Neural cell (in vitro differentiated cells): ENCODE measurements at regions not wholly inside any gene's neighbourhood (a gene's known extent, or its start where the extent isn't known, plus 50 kb on each side); places are given as distances from the start of the nearest gene placed in this dataset.

Experiments
- H2AFZ ChIP-seq: fragments of 200-600, 300-800 bp; sonication (generic), shearing (Covaris generic); 2 replicates; pipeline ENCODE4 v1.6.0; 2014; ENCODE audit warnings: low read depth, mild to moderate bottlenecking, antibody characterized with exemption, low read length, moderate library complexity
- H3F3A ChIP-seq: fragments of 200-600 bp; shearing (Covaris generic); 2 replicates; pipeline ENCODE4 v1.6.1; 2016; ENCODE audit warnings: mild to moderate bottlenecking, moderate library complexity, mixed read lengths, antibody characterized with exemption, low read length; ENCODE audit not compliant: insufficient read depth, poor library complexity, severe bottlenecking
- H3K27ac ChIP-seq: fragments of 200-600, 300-800 bp; sonication (generic), shearing (Covaris generic); 2 replicates; pipeline ENCODE4 v1.5.1; 2014; ENCODE audit warnings: mild to moderate bottlenecking, low read length, moderate library complexity
- H3K27me3 ChIP-seq: fragments of 300-800, 200-600 bp; sonication (generic), shearing (Covaris generic); 2 replicates; pipeline ENCODE4 v1.6.0; 2014; ENCODE audit warnings: mild to moderate bottlenecking, low read depth, low read length, moderate library complexity; ENCODE audit not compliant: insufficient read depth
- H3K36me3 ChIP-seq: fragments of 300-800, 200-600 bp; sonication (generic), shearing (Covaris generic); 2 replicates; pipeline ENCODE4 v1.5.1; 2014; ENCODE audit warnings: mild to moderate bottlenecking, antibody characterized with exemption, low read length, moderate library complexity; ENCODE audit not compliant: insufficient read depth
- H3K4me2 ChIP-seq: fragments of 300-800, 200-600 bp; sonication (generic), shearing (Covaris generic); 2 replicates; pipeline ENCODE4 v1.6.0; 2014; ENCODE audit warnings: mild to moderate bottlenecking, low read length
- H3K4me3 ChIP-seq: fragments of 300-800, 200-600 bp; sonication (generic), shearing (Covaris generic); 2 replicates; pipeline ENCODE4 v1.5.1; 2014; ENCODE audit warnings: mild to moderate bottlenecking, low read length, moderate library complexity
- H3K79me2 ChIP-seq: fragments of 200-600 bp; shearing (Covaris generic); replicated peaks from 2 replicates; pipeline ENCODE4 v1.6.0; 2014; ENCODE audit warnings: mild to moderate bottlenecking, low read length, moderate library complexity; ENCODE audit not compliant: insufficient read depth
- H3K9ac ChIP-seq: fragments of 300-800, 200-600 bp; sonication (generic), shearing (Covaris generic); 2 replicates; pipeline ENCODE4 v1.6.1; 2016; ENCODE audit warnings: mild to moderate bottlenecking, low read length, mixed read lengths
- H3K9me2 ChIP-seq: fragments of 200-600 bp; shearing (Covaris generic); 2 replicates; pipeline ENCODE4 v1.6.1; 2016; ENCODE audit warnings: mild to moderate bottlenecking, low read length, mixed read lengths; ENCODE audit not compliant: insufficient read depth
- H3K9me3 ChIP-seq: fragments of 200-600, 300-800 bp; sonication (generic), shearing (Covaris generic); 2 replicates; pipeline ENCODE4 v1.6.1; 2016; ENCODE audit warnings: mild to moderate bottlenecking, mixed run types, low read length, moderate library complexity, mixed read lengths
- H4K20me1 ChIP-seq: fragments of 200-600 bp; shearing (Covaris generic); 2 replicates; pipeline ENCODE4 v1.6.1; 2016; ENCODE audit warnings: mild to moderate bottlenecking, mixed run types; ENCODE audit not compliant: insufficient read depth
- CTCF ChIP-seq: fragments of 450-650 bp; IDR thresholded peaks from 2 replicates; pipeline ENCODE4 v1.5.1; 2014; ENCODE audit warnings: antibody characterized with exemption, mild to moderate bottlenecking, moderate library complexity; ENCODE audit not compliant: poor library complexity, severe bottlenecking
- EP300 ChIP-seq: fragments of 450-650 bp; conservative IDR thresholded peaks from 2 replicates; pipeline ENCODE4 v1.6.1; 2014; ENCODE audit warnings: antibody characterized with exemption, mild to moderate bottlenecking, moderate library complexity; ENCODE audit not compliant: poor library complexity, severe bottlenecking
- EZH2 ChIP-seq: fragments of 200-600, 300-800 bp; shearing (Covaris generic), sonication (generic); IDR thresholded peaks from 2 replicates; pipeline ENCODE4 v1.6.1; 2014; ENCODE audit warnings: antibody characterized with exemption, low read length, borderline replicate concordance, mild to moderate bottlenecking; ENCODE audit not compliant: insufficient read depth, poor library complexity, severe bottlenecking
- MXI1 ChIP-seq: fragments of 450-650 bp; conservative IDR thresholded peaks from 2 replicates; pipeline ENCODE4 v1.6.1; 2014; ENCODE audit warnings: antibody characterized with exemption, mild to moderate bottlenecking; ENCODE audit not compliant: poor library complexity, severe bottlenecking
- POLR2AphosphoS5 ChIP-seq: IDR thresholded peaks from 2 replicates; pipeline ENCODE4 v1.6.1; 2012
- RAD21 ChIP-seq: fragments of 450-650 bp; conservative IDR thresholded peaks from 2 replicates; pipeline ENCODE4 v1.6.1; 2014; ENCODE audit warnings: antibody characterized with exemption, mild to moderate bottlenecking, moderate library complexity
- REST ChIP-seq: IDR thresholded peaks from 2 replicates; pipeline ENCODE4 v1.6.1; 2012; ENCODE audit warnings: borderline replicate concordance
- SMC3 ChIP-seq: fragments of 450-650 bp; conservative IDR thresholded peaks from 2 replicates; pipeline ENCODE4 v1.6.1; 2014; ENCODE audit warnings: antibody characterized with exemption, mild to moderate bottlenecking, moderate library complexity; ENCODE audit not compliant: poor library complexity
- TAF1 ChIP-seq: IDR thresholded peaks from 2 replicates; pipeline ENCODE4 v1.6.1; 2012; ENCODE audit warnings: low read depth

GRCh38 chr2:193294371-193294770, 1099.6 kb upstream of the TMEFF2 start:
- no peak for TF ChIP-seq MXI1
- no peak for TF ChIP-seq EP300
- no peak for TF ChIP-seq TAF1
- no peak for TF ChIP-seq CTCF
- no peak for TF ChIP-seq POLR2AphosphoS5
- TF ChIP-seq RAD21, result no peak
- no peak for TF ChIP-seq REST
- no peak for TF ChIP-seq SMC3
- TF ChIP-seq EZH2, result no peak
- no peak overlapping the region for H3K27ac ChIP-seq
- H3F3A ChIP-seq, result no peaks in the 10 kb centered on the region
- no peak overlapping the region for H3K4me3 ChIP-seq
- no peaks in the 10 kb centered on the region for H4K20me1 ChIP-seq
- H3K9me2 ChIP-seq, result no peaks in the 10 kb centered on the region
- no peak overlapping the region for H3K4me2 ChIP-seq
- no peak overlapping the region for H2AFZ ChIP-seq
- H3K79me2 ChIP-seq, result no peaks in the 10 kb centered on the region
- no peaks in the 10 kb centered on the region for H3K36me3 ChIP-seq
- H3K9ac ChIP-seq, result no peak overlapping the region
- H3K27me3 ChIP-seq, result no peaks in the 10 kb centered on the region
- H3K9me3 ChIP-seq, result no peaks in the 10 kb centered on the region

GRCh38 chr2:193279361-193279760, 1084.6 kb upstream of the TMEFF2 start:
- H3K27me3 ChIP-seq, result no peaks in the 10 kb centered on the region
- H4K20me1 ChIP-seq, result no peaks in the 10 kb centered on the region
- H3K9ac ChIP-seq, result no peak overlapping the region
- H3K36me3 ChIP-seq, result no peaks in the 10 kb centered on the region
- H3K4me3 ChIP-seq, result no peak overlapping the region
- H3K79me2 ChIP-seq, result no peaks in the 10 kb centered on the region
- H3K27ac ChIP-seq, result no peak overlapping the region
- no peaks in the 10 kb centered on the region for H3K9me3 ChIP-seq
- TF ChIP-seq CTCF, result no peak
- TF ChIP-seq RAD21, result no peak
- TF ChIP-seq MXI1, result no peak
- no peak for TF ChIP-seq EP300
- no peak for TF ChIP-seq SMC3
- no peak for TF ChIP-seq EZH2
- TF ChIP-seq REST, result no peak
- no peak for TF ChIP-seq TAF1
- no peak for TF ChIP-seq POLR2AphosphoS5
- H3K4me2 ChIP-seq, result no peak overlapping the region
- no peak overlapping the region for H2AFZ ChIP-seq
- no peaks in the 10 kb centered on the region for H3K9me2 ChIP-seq
- no peaks in the 10 kb centered on the region for H3F3A ChIP-seq
